ENCODE measurements at regions not wholly inside any gene's neighbourhood (a gene's known extent, or its start where the extent isn't known, plus 50 kb on each side); places are given as distances from the start of the nearest gene placed in this dataset.

DNA sequence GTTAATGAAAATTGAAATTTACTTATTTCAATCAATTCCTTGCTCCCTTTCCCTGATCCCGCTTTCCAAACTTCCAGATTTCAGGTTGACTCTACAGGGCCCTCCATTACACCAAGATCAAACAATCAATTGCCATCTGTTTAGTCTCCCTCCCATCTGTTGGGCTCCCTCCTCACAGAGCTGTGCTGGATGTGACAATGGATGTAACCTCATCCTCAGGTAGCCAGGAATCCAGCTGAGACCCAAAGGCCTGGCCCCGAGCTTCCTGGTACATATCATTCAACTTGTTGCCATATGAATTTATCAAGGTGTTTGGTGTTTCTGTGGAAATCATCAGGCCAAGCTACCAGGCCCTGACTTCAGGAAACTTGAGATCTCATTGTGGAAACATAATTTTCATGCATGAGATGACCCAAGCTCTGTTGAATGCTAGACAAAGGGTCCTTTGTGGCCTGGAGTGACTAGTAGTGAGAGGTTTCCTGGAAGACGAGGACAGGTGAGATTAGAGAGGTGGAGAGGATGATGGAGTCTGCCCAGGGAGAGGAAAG, 148.6 kb upstream of the PDE1C start:
- no peak for DNase-seq (ENCODE audit: low read depth)
- H3K4me3 ChIP-seq (ENCODE audit: low read depth, low read length), result no peak overlapping the region
- TF ChIP-seq CTCF (IDR thresholded peaks at IDR 0.05; ENCODE audit: insufficient read depth, low read depth, low read length), result no peak

DNA sequence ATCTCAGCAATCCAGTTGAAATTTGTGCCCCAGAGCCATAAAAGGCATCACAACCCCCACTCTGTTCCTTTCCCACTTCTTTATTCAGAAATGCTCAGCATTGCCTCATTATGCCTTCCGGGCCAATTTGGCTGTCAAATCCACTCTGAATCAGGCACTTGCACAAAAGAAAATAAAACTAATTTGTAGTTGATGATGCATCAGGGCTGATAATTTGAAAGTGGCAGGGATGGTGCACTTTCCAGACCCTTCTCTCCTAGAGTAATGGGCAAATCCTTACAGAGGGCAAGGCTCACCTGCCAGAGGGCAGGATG, 147.9 kb upstream of the PDE1C start:
- H3K4me3 ChIP-seq (ENCODE audit: low read depth, low read length), result no peak overlapping the region
- DNase-seq (ENCODE audit: low read depth), result no peak
- no peak for TF ChIP-seq CTCF (IDR thresholded peaks at IDR 0.05; ENCODE audit: insufficient read depth, low read depth, low read length)

- DNase-seq (ENCODE audit: low read depth), result no peak
- no peak for TF ChIP-seq CTCF (IDR thresholded peaks at IDR 0.05; ENCODE audit: insufficient read depth, low read depth, low read length)
- no peak overlapping the region for H3K4me3 ChIP-seq (ENCODE audit: low read depth, low read length)
Observed at GRCh38 chr7:32217341-32218153, 147.3 kb upstream of the PDE1C start.

DNA sequence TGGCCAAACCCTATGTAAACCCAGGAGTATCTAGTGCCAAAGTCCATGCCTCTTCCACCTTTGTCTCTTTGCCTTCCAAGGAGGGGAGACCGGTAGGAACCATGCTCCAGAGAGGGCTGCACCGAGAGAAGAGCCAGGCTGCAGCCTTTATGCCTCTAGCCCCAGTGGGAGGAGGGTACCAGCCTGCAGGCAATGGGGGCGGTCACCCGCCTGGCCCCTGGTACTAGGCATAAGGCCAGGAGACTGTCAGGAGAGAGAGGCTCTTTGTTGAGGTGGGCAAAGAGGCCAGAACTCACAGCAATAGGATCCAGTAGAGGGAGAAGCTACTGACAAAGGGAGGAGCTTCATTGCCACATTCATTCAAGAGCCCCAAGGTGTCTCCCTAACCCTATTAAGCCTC, 146.6 kb upstream of the PDE1C start:
- H3K4me3 ChIP-seq (ENCODE audit: low read depth, low read length), result no peak overlapping the region
- TF ChIP-seq CTCF (IDR thresholded peaks at IDR 0.05; ENCODE audit: insufficient read depth, low read depth, low read length), result no peak
- no peak for DNase-seq (ENCODE audit: low read depth)

GRCh38 chr7:32215697-32216096, 145.5 kb upstream of the PDE1C start:
- no peak for TF ChIP-seq CTCF (IDR thresholded peaks at IDR 0.05; ENCODE audit: insufficient read depth, low read depth, low read length)
- DNase-seq (ENCODE audit: low read depth), result no peak
- H3K4me3 ChIP-seq (ENCODE audit: low read depth, low read length), result no peak overlapping the region

DNA sequence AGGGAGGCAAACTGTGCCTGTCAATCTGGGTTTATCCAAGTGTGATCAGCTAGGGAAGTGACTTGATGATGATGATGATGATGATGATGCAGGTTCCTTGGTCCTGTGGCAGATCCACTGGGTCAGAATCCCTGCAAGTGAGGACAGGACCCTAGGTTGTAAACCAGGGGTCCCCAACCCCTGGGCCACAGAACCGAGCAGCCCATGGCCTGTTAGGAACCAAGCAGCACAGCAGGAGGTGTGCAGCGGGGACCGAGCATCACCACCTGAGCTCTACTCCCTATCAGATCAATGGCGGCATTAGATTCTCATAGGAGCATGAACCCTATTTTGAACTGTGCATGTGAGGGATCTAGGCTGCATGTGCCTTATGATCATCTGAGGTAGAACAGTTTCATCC, 144.7 kb upstream of the PDE1C start:
- no peak overlapping the region for H3K4me3 ChIP-seq (ENCODE audit: low read depth, low read length)
- no peak for DNase-seq (ENCODE audit: low read depth)
- TF ChIP-seq CTCF (IDR thresholded peaks at IDR 0.05; ENCODE audit: insufficient read depth, low read depth, low read length), result no peak

- no peak for TF ChIP-seq CTCF (IDR thresholded peaks at IDR 0.05; ENCODE audit: insufficient read depth, low read depth, low read length)
- H3K4me3 ChIP-seq (ENCODE audit: low read depth, low read length), result no peak overlapping the region
- DNase-seq (ENCODE audit: low read depth), result no peak
Observed at GRCh38 chr7:32212321-32212720, 142.1 kb upstream of the PDE1C start.
